ENCODE measurements at regions not wholly inside any gene's neighbourhood (a gene's known extent, or its start where the extent isn't known, plus 50 kb on each side); places are given as distances from the start of the nearest gene placed in this dataset.

DNA sequence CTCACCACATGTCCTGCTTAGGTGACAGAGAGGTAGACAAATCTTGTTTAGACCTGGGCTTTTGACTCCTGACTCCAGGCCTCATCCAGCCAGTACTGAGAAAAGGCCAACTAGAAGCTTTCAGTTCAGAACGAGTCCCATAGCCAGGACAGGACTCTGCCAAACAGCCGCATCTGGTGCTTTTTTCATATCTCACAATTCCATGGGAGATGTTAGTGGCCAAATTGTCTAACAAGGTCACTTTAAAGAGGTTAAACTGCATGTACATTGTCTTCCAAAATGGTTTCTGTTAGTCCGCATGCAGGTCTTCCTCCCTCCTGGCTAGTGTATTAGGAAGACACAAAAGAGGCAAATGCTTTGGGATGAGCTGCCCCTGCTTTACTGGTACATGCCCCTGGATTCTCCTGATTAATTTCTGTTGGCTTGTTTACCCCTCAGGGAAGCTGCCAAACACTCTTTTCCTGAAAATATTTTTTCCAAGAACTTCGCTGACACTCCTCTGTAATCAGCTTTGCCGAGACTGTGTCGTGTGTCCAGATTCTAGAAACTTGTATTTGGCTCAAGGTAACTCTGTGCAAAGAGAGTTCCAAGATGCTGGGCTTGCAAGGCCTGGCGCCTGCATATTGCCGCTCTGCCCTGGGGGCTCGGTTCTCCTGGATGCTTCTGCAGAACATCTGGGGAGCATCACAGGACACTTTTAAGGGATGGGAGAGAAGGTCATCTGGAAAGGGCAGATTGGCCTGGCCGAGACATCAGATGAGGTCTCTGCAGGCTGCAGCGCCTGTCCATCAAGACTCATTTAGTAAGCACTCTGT, 209.2 kb upstream of the APCDD1 start:
- TF ChIP-seq POLR2A (IDR thresholded peaks at IDR 0.05) (no peak), CTCF (IDR thresholded peaks at IDR 0.05) (no peak)
